ENCODE measurements at regions not wholly inside any gene's neighbourhood (a gene's known extent, or its start where the extent isn't known, plus 50 kb on each side); places are given as distances from the start of the nearest gene placed in this dataset.

DNA sequence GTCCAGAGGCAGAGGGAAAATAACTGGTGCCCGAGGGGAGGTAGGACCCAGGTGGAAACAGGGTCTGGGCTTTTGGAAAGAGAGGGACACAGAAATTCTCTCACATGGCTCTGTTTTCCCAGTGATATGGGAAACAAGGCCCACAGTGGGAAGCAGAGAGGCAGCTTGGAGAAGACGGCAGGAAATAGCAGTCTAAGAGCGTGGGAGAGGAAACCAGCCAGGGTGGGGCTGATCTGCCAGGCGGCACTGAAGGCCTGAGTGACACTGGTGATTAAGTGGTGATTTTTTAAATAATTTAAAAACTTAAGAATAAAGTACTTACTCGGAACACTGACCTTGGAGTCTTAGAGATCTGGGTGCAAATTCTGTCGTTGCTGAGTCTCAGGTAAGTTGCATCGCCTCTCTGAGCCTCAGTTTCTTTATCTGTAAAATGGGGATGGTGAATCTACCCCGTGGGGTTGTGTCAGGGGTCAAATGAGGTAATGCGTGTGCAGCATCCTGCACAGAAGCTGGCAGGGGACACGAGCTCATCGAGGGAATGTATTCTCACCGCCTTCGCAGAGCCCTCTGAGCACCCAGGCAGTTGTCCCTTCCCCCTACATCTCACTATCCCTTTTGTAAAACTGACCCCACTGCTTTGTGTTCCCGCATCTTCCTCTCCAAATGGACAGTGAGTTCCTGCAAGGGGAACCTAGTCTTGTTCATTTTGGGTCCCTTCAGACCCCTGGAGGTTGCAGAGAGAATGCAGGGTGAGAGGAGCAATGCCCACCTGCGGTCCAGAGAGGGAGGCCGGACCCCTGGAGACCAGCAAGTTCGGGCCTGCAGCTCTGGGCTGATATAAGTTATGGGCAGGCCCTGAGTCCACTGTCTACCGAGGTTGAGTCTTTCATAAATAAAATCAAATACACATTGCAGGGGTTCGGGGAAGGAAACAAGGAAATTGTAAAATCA, 228.6 kb upstream of the PMEPA1 start:
- no peak overlapping the region for H3K27ac Mint-ChIP-seq
- no peak overlapping the region for H3K4me3 Mint-ChIP-seq
- H3K36me3 Mint-ChIP-seq (ENCODE audit: insufficient read depth in 2 of 2): no peaks in the 10 kb centered on the region
- H3K9me3 Mint-ChIP-seq: no peaks in the 10 kb centered on the region
- DNase-seq (no peak), ATAC-seq (replicated peaks in 1 of 2) (no peak)
- no peaks in the 10 kb centered on the region for H3K27me3 Mint-ChIP-seq (ENCODE audit: low read depth)
- H3K4me1 Mint-ChIP-seq (ENCODE audit: low read depth): no peaks in the 10 kb centered on the region

DNA sequence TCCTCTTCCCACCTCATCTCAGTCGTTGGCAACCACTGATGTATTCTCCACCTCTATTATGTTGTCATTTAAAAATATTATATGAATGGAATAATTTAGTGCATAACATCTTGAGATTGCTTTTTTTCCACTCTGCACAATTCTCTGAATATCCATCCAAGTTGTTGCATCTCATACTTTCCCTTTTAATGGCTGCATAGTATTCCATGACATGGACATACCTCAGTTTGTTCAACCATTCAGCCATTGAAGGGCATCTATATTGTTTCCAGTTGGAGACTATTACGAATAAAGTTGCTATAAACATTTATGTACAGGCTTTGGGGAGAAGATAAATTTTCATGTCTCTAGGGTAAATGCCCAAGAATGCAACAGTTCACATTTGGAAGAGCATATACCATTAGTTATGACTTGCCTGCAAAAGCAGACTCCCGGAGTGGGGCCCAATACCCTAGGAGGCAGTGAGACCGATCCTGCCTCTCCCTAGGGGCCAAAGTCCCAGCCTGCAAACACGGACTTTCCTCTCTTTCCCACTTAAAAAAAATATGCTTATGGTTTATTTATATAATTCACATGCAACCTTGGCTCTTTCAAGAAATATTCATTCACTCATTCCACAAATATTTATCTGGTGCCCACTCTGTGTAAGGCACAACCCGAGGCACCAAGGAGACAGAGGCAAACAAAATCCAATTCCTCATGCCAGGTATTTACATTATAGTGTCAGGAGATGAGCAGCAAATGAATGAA, 227.0 kb upstream of the PMEPA1 start:
- no peak overlapping the region for H3K27ac Mint-ChIP-seq

DNA sequence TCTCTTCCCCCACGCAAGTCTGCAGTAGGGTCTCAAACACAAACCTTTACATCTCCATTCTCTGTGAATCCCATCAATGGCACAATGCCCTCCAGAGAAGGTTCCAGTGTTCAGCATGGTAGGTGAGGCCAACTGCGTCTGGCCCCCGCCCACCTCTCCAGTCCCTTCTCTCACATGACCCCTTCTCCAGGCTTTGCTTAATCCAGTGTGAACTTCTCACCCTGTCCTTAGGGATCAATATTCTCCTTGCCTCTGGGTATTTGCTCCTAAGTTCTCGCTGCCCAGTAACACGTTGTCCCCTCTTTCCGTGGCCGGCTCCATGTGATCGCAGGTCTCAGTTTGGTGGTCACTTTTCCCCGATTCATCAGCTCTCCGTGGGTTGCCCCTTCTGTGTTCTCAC, 225.1 kb upstream of the PMEPA1 start:
- Mint-ChIP-seq H3K27me3 (ENCODE audit: low read depth) (peaks cover 8% of the 10 kb centered on the region), H3K9me3 (no peaks in the 10 kb centered on the region), H3K4me1 (ENCODE audit: low read depth) (no peaks in the 10 kb centered on the region), H3K36me3 (ENCODE audit: insufficient read depth in 2 of 2) (no peaks in the 10 kb centered on the region), H3K27ac (no peak overlapping the region), H3K4me3 (no peak overlapping the region)
- no peak for DNase-seq
- ATAC-seq (replicated peaks in 1 of 2): no peak

More for the DNA sequence above, 227.0 kb upstream of the PMEPA1 start:
- no peak overlapping the region for H3K4me3 Mint-ChIP-seq
- H3K27me3 Mint-ChIP-seq (ENCODE audit: low read depth): no peaks in the 10 kb centered on the region
- H3K9me3 Mint-ChIP-seq: no peaks in the 10 kb centered on the region
- no peaks in the 10 kb centered on the region for H3K36me3 Mint-ChIP-seq (ENCODE audit: insufficient read depth in 2 of 2)
- no peak for ATAC-seq (replicated peaks in 1 of 2)
- no peak for DNase-seq
- H3K4me1 Mint-ChIP-seq (ENCODE audit: low read depth): no peaks in the 10 kb centered on the region

DNA sequence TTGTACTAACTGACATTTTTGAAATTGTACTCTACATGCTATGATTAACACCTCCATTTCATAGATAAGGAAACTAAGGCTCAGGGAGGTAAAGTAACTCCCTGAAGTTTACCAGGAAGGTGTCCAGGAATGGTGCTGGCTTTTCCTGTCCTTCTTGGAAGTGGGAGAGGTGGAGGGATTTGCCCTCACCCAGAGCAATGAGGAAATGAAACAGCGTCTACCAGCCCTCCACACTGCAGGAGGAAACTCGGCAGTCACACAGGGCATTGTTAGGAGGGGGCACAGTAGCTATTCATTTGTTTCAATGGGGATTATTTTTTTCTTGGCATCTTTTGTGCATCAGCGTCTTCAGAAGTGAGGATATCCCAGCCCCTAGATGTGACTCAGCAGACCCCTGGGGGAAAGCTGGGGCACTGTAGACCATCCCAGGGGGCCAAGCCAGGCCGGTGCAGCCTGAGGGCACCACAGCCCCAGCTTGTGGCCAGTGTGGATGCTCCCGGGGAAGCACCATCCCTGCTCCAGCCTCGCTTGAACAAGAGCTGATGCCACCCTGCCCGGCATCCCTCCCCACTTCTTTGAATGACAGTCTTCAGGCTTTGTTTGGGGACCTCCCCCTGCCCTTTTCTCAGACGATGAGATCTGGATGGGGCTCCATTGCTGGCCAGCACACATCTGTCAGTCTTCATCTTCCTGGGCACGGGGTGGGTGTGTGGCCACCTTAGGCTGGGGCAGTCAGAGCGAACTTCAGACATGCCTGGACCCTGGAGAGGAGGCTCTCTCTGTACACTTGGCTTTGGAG, 224.4 kb upstream of the PMEPA1 start:
- no peaks in the 10 kb centered on the region for H3K36me3 Mint-ChIP-seq (ENCODE audit: insufficient read depth in 2 of 2)
- DNase-seq: no peak
- H3K4me3 Mint-ChIP-seq: no peak overlapping the region
- H3K4me1 Mint-ChIP-seq (ENCODE audit: low read depth): no peaks in the 10 kb centered on the region
- peaks cover 15% of the 10 kb centered on the region for H3K27me3 Mint-ChIP-seq (ENCODE audit: low read depth)
- no peak overlapping the region for H3K27ac Mint-ChIP-seq
- ATAC-seq (replicated peaks in 1 of 2): no peak
- peaks cover 1 to 4% of the 10 kb centered on the region in 2 donors for H3K9me3 Mint-ChIP-seq

DNA sequence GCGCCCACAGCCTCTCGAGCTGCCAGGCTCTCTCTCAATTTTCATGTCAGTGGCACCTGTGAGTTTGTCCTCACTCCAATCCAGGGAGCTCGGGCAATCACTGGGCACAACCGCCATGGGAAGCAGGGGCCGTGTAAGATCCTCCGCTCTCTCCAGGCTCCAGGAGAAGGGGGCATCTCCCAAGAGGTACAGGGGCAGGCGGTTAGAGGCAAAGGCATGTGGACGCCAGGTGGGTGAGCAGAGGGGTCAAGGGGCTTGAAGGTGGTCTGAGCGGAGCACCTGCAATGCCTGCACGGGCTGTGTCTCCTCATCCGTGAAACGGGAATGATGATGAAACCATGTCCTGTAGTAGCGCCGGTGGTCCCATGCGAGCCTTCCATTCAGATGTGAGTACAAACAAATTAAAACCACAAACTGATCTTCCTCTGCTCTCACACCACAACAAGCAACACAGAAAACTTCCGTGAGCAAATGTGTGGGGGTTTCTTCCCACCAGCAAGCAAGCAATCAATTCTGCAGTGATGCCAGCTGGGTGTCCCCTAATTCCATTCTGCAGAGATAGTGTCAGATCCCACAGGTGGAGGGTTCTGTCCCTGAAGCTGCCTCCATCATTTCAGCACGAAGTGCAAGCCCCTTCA, 222.5 kb upstream of the PMEPA1 start:
- no peak for ATAC-seq (replicated peaks in 1 of 2)
- peaks cover 0 to 3% of the 10 kb centered on the region in 2 donors for H3K36me3 Mint-ChIP-seq (ENCODE audit: insufficient read depth in 2 of 2)
- H3K4me1 Mint-ChIP-seq (ENCODE audit: low read depth): no peaks in the 10 kb centered on the region
- H3K9me3 Mint-ChIP-seq: peaks cover 3 to 6% of the 10 kb centered on the region in 2 donors
- H3K27ac Mint-ChIP-seq: no peak overlapping the region
- H3K27me3 Mint-ChIP-seq (ENCODE audit: low read depth): peaks cover 20% of the 10 kb centered on the region
- no peak overlapping the region for H3K4me3 Mint-ChIP-seq
- DNase-seq: no peak

DNA sequence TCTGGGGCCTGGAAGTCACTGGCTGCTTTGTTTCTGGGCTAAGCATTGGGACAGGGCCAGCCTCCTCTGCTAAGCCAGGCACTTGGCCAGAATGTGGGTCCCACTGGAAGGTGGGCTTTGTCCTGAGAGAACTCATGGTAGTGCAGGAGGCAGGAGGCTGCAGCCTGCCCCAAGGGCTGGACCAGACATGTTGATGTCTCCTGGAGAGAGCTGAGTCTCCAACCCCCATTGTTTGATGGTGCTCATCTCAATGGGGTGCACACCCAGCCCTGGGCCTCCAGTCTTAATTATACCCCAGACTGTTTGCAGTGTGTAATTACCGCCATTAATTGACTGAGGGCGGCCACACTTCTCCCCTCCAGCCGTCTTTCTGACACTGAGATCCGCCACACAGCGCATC, 220.5 kb upstream of the PMEPA1 start:
- ATAC-seq (replicated peaks in 1 of 2): no peak
- Mint-ChIP-seq H3K27ac (no peak overlapping the region), H3K36me3 (ENCODE audit: insufficient read depth in 2 of 2) (peaks cover 4 to 11% of the 10 kb centered on the region in 2 donors), H3K4me1 (ENCODE audit: low read depth) (no peaks in the 10 kb centered on the region), H3K4me3 (no peak overlapping the region), H3K27me3 (ENCODE audit: low read depth) (peaks cover 20% of the 10 kb centered on the region), H3K9me3 (peaks cover 8 to 11% of the 10 kb centered on the region in 2 donors)
- DNase-seq: no peak

DNA sequence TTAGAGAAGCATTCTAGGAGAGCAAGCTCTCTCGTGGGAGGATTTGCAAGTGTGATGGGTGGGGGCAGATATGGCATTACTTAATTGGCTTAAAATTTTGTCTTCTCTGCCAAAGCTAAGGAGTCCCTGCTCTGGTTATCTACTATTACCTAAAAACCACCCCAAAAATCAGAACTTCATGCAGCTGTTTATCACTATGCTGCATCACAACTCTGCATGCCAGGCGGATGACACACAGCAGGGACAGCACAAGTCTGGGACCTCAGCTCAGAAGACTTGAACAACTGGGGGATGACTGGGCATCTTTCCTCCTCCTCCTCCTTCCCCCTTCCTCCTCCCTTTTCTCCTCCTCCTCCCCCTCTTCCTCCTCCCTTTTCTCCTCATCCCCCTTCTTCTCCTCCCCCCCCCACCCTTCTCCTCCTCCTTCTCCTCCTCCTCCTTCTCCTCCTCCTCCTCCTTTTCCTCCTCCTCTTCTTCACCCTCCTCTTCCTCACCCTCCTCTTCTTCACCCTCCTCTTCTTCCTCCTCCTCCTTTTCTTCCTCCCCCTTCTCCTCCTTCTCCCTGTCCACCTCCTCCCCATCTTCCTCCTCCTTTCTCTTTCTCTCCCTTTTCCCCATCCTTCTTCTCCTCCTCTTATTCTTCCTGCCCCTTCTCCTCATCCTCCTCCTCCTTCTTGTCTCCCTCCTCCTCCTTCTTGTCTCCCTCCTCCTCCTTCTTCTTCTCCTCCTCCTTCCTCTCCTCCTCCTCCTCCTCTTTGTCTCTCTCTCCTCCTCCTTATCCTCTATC, 218.6 kb upstream of the PMEPA1 start:
- Mint-ChIP-seq H3K4me3 (no peak overlapping the region), H3K36me3 (ENCODE audit: insufficient read depth in 2 of 2) (peaks cover 5 to 11% of the 10 kb centered on the region in 2 donors), H3K9me3 (peaks cover 10 to 12% of the 10 kb centered on the region in 2 donors), H3K27me3 (ENCODE audit: low read depth) (peaks cover 25% of the 10 kb centered on the region), H3K27ac (no peak overlapping the region), H3K4me1 (ENCODE audit: low read depth) (no peaks in the 10 kb centered on the region)
- ATAC-seq (replicated peaks in 1 of 2): no peak
- DNase-seq: no peak

DNA sequence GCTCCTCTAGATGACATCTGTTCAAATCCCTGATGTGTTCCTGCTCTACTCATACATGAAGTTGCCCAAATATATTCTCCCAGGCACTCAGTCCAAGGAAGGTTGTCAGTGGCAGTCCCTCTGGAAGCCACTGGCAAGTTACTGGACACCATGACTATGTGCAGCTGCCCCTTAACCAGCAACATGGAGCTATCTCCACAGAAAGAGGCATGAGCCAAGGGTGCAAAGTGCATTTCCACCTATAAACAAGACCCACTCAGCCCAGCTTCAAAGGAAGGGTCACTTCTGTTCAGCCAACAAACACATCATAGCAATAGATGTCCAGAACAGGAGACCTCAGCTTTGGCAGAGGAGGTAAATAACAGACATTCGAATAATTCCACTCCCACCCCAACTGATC, 217.6 kb upstream of the PMEPA1 start:
- Mint-ChIP-seq H3K4me3 (no peak overlapping the region), H3K27me3 (ENCODE audit: low read depth) (peaks cover 25% of the 10 kb centered on the region), H3K9me3 (peaks cover 10 to 12% of the 10 kb centered on the region in 2 donors), H3K4me1 (ENCODE audit: low read depth) (no peaks in the 10 kb centered on the region), H3K36me3 (ENCODE audit: insufficient read depth in 2 of 2) (peaks cover 5 to 11% of the 10 kb centered on the region in 2 donors), H3K27ac (no peak overlapping the region)
- ATAC-seq (replicated peaks in 1 of 2): no peak
- no peak for DNase-seq

DNA sequence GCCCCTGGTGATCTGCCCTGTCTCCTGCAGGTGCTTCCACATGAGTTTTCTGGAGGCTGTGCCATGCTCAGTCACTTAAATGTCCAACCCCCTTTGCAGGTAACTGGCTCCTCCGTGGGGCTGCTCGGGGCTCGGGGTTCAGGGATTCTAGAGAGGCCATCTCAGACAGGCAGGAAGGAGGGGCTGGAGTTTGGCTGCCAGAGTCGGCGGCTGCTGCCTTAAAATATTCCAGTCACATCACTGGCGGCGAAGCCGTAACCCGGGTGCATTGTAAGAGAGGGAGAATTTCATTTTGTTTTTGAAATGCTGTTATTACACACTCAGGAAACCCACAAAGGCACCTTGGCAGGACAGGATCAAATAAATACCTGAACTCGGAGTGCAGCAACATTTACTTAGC, 212.9 kb upstream of the PMEPA1 start:
- H3K36me3 Mint-ChIP-seq (ENCODE audit: insufficient read depth in 2 of 2): peaks cover 5 to 11% of the 10 kb centered on the region in 2 donors
- no peak for ATAC-seq (replicated peaks in 1 of 2)
- H3K4me3 Mint-ChIP-seq: no peak overlapping the region
- peaks cover 10% of the 10 kb centered on the region for H3K27me3 Mint-ChIP-seq (ENCODE audit: low read depth)
- DNase-seq: no peak
- no peaks in the 10 kb centered on the region for H3K4me1 Mint-ChIP-seq (ENCODE audit: low read depth)
- H3K27ac Mint-ChIP-seq: no peak overlapping the region
- H3K9me3 Mint-ChIP-seq: peaks cover 7 to 9% of the 10 kb centered on the region in 2 donors

DNA sequence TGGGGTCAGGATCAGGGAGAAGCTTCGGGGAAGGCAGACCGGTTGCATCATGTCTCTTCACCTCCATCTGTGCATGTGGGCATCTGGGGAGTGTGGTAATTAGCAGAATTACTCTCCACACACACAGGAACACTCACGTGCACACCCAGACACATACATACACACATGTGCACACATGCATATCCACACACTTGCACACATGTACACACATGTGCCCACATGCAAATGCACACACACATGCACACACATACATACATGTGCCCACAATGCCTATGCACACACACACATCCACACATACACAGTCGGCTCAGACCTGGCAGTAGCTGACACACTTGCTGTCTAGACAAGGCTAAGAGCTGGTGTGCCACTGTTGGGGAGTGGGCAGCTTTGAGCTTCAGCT, 212.3 kb upstream of the PMEPA1 start:
- H3K27me3 Mint-ChIP-seq (ENCODE audit: low read depth): peaks cover 10% of the 10 kb centered on the region
- DNase-seq (no peak), ATAC-seq (replicated peaks in 1 of 2) (no peak)
- peaks cover 7% of the 10 kb centered on the region in 2 donors for H3K9me3 Mint-ChIP-seq
- peaks cover 5% of the 10 kb centered on the region in 2 donors for H3K36me3 Mint-ChIP-seq (ENCODE audit: insufficient read depth in 2 of 2)
- H3K4me3 Mint-ChIP-seq: no peak overlapping the region
- no peaks in the 10 kb centered on the region for H3K4me1 Mint-ChIP-seq (ENCODE audit: low read depth)
- no peak overlapping the region for H3K27ac Mint-ChIP-seq

DNA sequence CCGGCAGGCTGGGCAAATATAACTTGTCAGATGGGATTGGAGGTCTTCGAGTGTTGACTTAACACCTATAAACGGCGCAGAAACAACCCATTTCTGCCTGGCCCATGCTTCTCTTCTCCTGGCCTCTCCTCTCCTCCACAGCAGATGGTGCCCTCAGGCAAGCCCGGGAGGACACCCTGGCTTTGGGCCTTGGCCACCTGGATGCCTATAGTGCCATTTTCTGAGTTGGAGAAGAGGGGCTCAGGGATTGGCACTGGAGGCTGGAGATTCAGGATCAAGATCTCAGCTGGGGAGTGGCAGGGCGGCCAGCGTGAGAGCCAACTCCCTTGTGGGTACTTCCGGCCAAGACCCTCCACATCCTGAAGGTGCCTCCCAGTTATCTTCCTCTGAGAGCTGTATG, 211.9 kb upstream of the PMEPA1 start:
- peaks cover 4 to 5% of the 10 kb centered on the region in 2 donors for H3K36me3 Mint-ChIP-seq (ENCODE audit: insufficient read depth in 2 of 2)
- H3K27me3 Mint-ChIP-seq (ENCODE audit: low read depth): peaks cover 10% of the 10 kb centered on the region
- ATAC-seq (replicated peaks in 1 of 2): no peak
- no peak overlapping the region for H3K4me3 Mint-ChIP-seq
- no peaks in the 10 kb centered on the region for H3K4me1 Mint-ChIP-seq (ENCODE audit: low read depth)
- no peak overlapping the region for H3K27ac Mint-ChIP-seq
- H3K9me3 Mint-ChIP-seq: peaks cover 6 to 7% of the 10 kb centered on the region in 2 donors
- no peak for DNase-seq

DNA sequence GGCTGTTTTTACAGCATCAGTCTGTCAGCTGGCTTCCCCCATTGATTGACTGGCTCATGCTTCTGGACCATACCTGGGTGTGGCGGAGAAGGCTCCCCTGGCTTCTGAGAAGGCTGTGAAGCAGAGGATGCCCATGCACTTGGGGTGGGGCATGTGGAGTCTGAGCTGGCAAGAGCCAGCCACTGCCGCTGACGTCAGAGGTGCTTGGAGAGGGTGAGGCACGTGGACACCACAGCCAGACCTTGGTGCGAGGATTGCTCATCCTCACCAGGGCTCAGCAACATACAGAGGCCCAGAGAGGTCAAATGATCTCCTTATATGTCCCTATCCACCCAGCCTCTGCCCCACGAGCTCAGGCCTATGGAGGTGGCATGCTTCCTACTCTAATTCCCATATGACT, 211.2 kb upstream of the PMEPA1 start:
- Mint-ChIP-seq H3K9me3 (peaks cover 1 to 4% of the 10 kb centered on the region in 2 donors), H3K27ac (no peak overlapping the region), H3K4me3 (no peak overlapping the region), H3K4me1 (ENCODE audit: low read depth) (no peaks in the 10 kb centered on the region), H3K36me3 (ENCODE audit: insufficient read depth in 2 of 2) (peaks cover 0 to 2% of the 10 kb centered on the region in 2 donors), H3K27me3 (ENCODE audit: low read depth) (peaks cover 10% of the 10 kb centered on the region)
- ATAC-seq (replicated peaks in 1 of 2): no peak
- DNase-seq: no peak

All from activated T-cell treated with anti-CD3 and anti-CD28 coated beads, Interleukin-2, amount 50 U/mL, for 72 hours (primary cell).